ENCODE measurements at regions not wholly inside any gene's neighbourhood (a gene's known extent, or its start where the extent isn't known, plus 50 kb on each side); places are given as distances from the start of the nearest gene placed in this dataset.
"Not testable (repeated sequence)": the region's sequence is repeated elsewhere in the genome, so short reads cannot be mapped to it uniquely, and the experiment has no call there.

DNA sequence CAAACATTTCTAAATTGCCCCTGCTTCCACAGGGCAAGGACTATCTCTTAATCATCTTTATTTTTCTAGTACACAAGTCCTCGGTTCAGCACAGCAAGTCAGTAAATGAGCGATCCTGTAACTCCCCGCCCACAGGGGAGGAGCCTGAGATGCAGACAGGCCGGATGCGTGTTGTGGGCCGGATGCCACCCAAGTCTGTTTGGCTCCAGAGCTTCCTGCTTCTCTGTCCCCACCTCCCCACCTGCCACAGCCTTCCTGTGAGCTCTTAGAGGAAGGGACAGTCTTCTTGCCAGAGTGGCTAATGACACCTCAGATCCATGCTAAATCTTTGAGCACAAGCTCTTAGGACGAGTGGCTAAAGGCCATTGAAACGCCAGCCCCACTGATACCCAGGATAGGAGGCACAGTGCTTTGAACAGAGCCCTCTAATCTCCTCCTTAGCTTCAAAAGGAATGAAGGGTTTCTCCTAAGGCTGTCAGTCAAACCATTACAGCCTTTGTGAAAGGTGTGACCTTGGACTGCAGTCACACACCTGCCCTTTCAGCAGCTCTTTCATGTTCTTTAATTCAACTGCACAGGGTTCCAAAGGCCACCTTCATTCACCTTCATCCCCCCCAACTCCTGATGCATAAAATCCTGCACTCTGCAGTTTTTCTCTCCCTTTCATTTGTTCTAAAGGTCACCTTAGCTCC is 264.3 kb downstream of the TFAP2C start:
- DNase-seq (ENCODE audit: missing footprints) = no peak
- intact Hi-C loops (cut with DNase I) = no loop called here
- no peak for ATAC-seq

DNA sequence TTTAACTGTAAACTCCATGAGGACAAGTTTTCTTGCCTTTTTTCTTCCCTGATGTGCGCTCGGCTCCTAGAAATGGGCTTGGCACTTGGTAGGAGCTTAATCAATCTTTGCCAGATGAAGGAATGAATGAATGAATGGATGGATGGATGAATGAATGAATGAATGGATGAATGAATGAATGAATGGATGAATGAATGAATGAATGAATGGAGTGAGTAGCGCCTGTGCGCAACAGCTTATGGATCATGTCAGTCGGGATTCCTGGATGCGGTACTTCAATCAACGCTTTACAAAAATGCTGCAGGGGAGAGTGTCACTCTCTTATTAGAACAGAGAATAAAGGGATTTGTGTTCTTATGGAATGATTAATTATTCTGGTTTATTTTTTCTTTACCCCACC is 267.3 kb downstream of the TFAP2C start:
- intact Hi-C loops (cut with DNase I) = no loop called here
- DNase-seq (ENCODE audit: missing footprints) (no peak), ATAC-seq (no peak)

DNA sequence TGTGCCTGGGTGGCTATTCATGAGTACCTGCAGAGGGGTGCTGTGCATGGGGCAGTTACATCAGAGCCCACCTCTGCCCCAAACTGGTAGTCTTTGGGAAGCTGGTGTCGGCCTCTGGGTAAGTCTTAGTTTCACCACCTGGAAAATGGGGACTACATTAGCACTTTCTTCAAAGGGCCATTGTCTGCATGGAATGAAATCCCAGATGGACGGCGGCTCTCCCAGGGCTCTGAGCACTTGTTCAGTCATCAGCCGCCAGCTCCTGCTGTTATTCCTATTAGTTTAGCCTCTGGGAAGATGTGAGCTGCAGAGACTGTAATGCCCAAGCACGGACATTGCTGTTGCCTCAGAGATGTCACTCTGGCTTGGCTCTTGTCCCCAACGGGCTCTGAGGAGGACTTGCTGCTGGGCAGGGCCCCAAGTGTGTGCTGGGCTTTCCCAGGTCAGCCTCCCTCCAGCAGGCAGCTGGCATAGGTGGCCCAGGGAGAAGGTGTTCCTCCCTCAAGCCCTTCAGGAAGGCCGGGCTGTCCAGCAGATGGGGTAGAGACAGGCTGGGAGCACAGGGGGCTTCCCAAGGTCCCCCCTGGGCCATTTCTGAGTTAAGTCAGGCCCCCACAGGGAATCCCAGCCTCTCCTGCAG is 268.3 kb downstream of the TFAP2C start:
- DNase-seq (ENCODE audit: missing footprints) (no peak), ATAC-seq (no peak)
- intact Hi-C loops (cut with DNase I) = no loop called here

DNA sequence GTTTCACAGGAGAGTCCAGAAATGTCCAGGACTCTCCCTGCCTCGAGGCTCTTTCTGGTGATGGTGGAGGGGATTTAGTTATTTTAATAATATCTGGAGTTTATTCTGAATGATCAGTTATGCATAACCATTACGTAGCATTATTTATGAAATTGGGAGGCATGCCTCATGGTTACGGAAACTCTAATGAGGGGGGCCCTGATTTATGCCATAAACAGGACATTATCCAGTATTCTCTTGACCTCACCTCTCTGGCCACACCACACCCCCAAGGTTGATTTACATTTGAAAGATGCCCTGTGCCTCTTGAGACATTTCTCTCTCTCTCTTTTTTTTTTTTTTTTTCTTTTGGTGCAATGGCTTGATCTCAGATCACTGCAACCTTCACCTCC is 268.8 kb downstream of the TFAP2C start:
- intact Hi-C loops (cut with DNase I) = no loop called here
- no peak for DNase-seq (ENCODE audit: missing footprints)
- ATAC-seq = no peak

DNA sequence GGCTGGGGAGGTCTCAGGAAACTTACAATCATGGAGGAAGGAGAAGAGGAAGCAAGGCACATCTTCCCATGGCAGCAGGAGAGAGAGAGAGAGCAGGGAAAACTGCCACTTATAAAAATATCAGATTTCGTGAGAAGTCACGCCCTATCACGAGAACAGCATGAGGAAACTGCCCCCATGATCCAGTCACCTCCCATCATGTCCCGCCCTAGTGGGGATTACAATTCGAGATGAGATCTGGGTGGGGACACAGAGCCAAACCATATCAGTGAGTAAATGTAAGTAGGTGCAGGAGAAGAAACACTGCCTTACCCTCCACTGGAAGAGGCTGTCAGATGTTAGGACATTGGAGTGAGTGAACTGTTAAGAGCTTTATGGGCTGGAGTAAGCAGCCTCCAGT is 270.4 kb downstream of the TFAP2C start:
- DNase-seq (ENCODE audit: missing footprints) (no peak), ATAC-seq (no peak)
- intact Hi-C loops (cut with DNase I) = no loop called here

DNA sequence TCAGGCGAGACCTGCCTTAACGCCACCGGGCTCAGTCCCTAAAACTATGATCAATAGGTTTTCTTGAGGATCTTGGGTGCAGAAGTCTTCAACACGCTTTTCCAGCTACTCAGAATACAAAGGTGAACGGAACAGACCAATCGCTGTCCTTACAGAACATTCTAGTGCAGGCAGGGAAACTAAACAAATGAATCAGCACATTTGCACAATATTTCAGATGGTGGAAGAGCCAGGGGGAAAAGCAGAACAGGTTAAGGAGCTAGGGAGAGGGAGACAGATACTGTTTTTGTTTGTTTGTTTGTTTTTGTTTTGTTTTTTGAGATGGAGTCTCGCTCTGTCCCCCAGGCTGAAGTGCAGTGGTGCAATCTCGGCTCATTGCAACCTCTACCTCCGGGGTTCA is 271.1 kb downstream of the TFAP2C start:
- no peak for DNase-seq (ENCODE audit: missing footprints)
- intact Hi-C loops (cut with DNase I) = no loop called here
- no peak for ATAC-seq

DNA sequence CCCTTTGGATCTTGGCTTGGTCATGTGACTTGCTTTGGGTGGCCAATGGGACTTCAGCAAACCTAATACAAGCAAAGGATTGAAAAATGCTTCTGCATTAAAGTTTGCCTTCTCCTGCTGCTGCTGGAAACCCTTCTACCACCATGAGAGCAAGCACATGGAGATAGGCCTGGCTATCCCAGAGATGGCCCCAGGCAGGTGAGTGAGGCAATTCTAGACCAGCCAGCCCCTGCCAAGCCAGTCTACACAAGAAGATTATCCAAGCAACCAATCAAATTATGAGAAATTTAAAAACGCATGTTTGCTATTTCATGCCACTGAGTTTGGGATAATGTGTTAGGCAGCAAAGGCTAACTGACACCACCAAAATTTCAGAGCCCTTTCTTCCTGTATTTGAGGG is 274.3 kb downstream of the TFAP2C start:
- DNase-seq (ENCODE audit: missing footprints) = no peak
- no peak for ATAC-seq

DNA sequence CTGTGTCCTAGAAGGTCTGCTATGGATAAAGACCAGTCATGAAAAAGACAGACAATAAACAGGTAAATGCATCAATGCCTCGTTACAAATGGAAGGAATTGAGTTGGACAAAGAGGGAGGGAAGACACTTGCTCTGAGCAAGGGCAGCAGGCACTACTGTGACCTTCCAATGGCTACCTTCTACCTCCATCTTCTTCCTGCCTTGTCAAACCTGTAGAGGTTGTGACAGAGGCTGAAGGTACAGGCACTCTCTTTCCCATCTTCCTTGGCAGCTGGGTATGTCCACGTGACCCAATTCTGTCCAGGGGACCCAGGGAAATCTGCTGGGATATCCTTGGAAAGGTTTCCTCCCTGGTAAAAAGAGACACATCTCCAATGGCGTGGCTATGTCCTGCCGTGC is 274.8 kb downstream of the TFAP2C start:
- DNase-seq (ENCODE audit: missing footprints) (no peak), ATAC-seq (no peak)
- intact Hi-C loops (cut with DNase I) = no loop called here

More for the DNA sequence above, 274.3 kb downstream of the TFAP2C start:
- intact Hi-C loops (cut with DNase I) = no loop called here

DNA sequence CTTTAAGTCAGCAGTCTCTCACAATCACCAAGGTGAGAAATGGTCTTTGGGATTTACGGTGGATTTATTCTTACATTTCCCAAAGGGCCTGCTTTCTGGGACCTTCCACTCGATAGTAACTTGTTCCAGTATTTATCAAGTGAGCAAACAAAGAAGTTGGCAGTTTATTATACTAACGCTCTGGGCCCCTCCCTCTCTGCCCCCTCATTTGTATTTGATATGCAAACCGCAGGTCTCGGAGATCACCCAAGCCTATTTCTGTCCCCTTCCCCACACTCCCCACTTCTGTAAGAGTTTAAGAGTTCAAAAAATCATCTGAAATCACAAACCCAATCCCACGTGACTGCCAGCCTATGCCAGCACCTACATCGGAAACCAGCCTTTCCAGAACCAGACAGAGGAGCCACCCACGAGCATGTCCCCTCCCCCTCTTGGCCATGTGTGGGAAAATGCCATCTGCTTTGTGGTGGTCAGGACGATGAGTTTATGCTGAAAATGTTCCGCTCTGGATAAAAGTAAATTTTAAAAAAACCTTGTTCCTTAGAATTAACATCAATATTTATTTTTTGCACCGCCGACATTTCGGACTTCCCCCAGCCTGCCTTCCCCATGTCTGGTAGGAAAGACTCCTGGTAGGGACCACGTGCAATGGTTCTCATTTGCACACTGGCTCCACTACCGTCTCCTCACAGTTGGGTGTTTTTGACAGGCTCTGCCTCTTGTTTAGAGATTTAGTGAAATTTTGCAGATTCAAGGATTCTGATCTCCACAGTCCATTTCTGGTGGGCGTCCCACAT is 281.0 kb downstream of the TFAP2C start:
- intact Hi-C loops (cut with DNase I) = no loop called here
- no peak for DNase-seq (ENCODE audit: missing footprints)
- ATAC-seq = no peak

DNA sequence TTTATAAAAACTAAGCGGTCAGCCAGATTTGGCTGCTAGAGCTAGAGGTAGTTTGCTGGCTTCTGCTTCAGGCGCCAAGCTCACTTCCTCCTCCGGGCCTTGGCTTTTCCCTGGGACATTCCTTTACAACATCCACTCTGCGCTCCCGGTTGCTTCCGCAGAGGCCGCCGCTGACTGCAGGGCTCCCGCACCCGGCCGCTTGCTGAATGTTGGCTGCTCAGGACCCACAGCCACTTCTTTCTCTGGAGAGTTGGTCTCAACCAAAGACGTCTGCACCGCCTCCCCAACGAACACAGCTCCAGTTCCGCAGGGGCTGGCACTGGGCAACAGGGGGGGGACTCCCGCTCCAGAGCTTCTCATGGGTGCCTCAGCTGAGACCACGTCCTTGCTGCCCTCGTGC is 282.8 kb downstream of the TFAP2C start:
- DNase-seq (ENCODE audit: missing footprints) = no peak
- intact Hi-C loops (cut with DNase I) = no loop called here
- ATAC-seq = no peak

DNA sequence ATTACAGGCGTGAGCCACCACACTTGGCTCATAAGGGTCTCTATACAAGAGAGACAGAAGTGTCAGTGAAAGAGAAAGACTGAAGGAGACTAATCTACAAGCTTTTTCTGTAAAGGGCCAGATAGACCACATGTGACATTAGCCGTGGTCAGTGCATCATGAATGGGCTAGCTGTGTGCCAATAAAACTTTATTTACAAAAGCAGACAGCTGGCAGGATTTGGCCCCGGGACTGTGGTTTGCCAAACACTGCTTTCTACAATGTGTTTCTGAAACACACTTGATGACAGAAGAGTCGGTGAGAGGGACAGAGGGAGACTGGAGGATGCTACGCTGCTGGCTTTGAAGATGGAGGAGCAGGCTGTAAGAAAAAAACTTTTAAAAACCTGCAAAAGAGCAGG is 285.4 kb downstream of the TFAP2C start:
- intact Hi-C loops (cut with DNase I) = no loop called here
- no peak for ATAC-seq

DNA sequence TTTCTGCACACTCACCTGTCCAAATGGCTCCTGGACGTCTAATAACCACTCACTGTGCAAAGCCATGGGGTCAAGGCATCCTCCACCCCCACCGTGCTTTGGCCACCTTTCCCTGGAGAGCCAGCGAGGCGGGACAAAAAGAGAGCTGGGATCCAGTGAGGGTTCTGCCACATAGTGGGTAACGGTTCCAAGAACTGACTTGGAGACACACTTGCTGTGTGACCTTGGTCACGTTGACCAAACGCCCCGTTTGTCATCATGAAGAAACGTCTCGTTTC is 287.2 kb downstream of the TFAP2C start:
- intact Hi-C loops (cut with DNase I) = no loop called here
- no peak for DNase-seq (ENCODE audit: missing footprints)
- ATAC-seq = no peak

More for the DNA sequence above, 285.4 kb downstream of the TFAP2C start:
- no peak for DNase-seq (ENCODE audit: missing footprints)

DNA sequence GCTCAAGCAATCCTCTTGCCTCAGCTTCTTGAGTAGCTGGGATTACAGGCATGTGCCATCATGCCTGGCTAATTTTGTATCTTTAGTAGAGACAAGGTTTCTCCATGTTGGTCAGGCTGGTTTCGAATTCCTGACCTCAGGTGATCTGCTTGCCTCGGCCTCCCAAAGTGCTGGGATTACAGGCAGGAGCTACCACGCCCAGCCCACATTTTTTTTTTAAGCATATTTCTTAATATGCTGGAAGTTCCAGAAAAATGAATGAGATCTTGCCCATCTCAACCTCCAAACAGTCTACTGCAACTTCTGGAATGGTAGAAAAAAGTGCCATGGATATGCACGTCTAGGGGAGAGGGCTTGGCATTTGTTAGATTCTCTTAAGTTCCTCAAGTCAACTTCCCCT is 290.9 kb downstream of the TFAP2C start:
- DNase-seq (ENCODE audit: missing footprints); intact Hi-C loops (cut with DNase I); ATAC-seq: not testable (repeated sequence)

DNA sequence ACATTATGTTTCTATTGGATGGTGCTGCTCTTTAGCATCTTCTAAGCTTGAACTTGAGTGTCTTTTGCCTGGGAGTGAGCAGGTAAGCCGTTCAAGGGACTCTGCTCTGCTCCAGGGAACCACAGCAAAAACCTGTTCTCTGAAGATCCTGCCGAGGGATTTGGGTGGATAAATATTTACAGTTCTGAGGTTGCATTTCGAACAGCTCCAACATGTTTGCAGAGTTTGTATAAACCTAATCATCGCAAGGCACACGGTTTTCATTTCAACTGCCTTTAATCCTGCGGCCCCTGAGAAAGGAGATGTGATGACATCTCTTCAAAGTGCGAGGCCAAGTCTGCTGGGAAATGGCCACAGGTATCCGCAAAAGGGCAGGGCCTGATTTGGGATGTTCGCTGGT is 293.4 kb downstream of the TFAP2C start:
- intact Hi-C loops (cut with DNase I) = no loop called here
- ATAC-seq (no peak), DNase-seq (ENCODE audit: missing footprints) (no peak)

DNA sequence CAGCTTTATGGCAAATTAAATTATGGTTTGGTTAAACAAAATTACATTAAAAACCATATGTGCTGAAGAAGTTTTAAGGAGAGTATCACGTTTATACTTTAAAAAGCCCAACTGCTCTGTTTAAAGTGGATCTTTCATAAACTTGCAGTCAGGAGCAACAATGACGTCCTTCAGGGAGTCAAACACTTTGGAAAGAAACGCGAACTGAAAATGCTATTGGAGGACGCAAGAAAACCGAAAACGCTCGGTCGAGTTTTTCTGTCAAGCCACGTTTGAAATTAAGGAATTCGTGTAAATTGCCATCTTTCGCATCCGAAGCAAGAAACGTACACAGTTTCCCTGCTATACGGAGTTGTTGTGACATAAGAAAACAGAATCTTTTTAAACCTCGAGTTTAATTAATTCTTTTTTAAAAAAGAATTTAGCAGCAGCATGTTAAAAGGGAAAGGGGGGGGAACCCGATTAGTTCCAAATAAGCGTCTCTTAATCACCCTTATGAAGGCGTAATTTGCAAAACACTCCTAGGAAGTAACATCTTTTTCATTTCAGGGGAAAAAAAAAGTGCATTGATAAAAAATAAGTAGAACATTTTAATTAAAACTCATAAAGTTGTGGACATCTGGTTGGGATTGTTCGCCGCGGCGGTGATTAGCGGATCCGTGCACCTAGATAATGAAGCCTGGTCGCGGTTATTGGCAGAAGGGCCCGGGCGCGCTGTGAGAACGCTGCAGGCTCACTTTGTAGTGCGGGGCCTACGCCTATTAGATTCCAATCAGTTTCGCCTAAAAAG is 295.4 kb downstream of the TFAP2C start:
- intact Hi-C loops (cut with DNase I) = no loop called here
- no peak for DNase-seq (ENCODE audit: missing footprints)
- ATAC-seq = no peak

DNA sequence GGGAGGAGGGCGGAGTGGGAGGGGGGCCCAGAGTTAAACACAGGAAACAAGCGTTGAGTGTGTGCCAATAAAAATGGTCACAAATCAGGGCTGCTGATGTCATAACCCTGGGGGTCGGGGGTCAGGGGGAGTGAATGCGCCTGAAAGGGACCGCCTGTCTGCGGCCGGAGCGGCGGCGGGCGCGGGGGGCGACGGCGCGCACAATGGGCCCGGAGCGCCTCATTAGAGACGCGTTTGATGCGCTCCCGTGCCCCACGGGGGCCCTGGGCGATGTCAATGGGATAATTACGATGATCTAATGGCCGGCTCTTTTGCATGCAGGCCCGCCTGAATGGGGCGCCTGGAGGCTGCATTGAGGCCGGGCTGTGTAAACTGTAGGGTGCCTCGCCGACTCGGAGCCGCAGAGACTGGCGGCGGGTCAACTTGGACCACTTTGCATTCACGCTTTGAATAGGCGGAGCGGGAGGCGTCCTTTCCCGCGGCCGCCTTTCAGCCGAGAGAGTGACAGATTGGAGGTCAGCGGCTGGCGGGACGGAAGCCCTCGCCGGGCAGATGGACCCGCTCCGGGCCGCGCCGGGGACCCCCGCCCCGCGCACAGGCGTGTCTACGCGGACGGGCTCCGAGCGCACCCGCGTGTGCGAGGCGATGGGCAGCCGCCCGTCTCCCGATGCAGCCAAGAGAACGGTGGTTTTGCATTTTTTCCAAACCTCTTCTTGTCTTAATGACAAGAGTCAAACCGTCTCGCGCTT is 296.1 kb downstream of the TFAP2C start:
- no peak for ATAC-seq
- intact Hi-C loops (cut with DNase I) = no loop called here
- DNase-seq (ENCODE audit: missing footprints) = no peak

DNA sequence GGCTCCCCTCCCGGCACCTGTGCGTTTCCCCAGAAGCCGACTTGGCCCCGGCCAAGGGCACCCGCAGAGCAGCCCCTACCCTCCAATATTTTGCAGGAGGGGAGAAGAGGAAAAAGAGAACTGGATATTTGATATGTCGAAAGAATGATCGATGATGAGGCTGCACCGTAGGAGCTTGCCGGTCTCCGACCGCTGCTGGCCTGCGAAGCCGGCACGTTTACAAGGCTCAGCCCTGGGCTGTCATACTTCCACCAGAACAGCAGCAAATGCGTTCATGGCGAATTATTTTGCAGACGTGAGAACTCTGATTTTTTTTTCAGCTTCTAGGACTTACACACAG is 296.7 kb downstream of the TFAP2C start:
- no peak for ATAC-seq
- intact Hi-C loops (cut with DNase I) = no loop called here
- DNase-seq (ENCODE audit: missing footprints) = no peak

DNA sequence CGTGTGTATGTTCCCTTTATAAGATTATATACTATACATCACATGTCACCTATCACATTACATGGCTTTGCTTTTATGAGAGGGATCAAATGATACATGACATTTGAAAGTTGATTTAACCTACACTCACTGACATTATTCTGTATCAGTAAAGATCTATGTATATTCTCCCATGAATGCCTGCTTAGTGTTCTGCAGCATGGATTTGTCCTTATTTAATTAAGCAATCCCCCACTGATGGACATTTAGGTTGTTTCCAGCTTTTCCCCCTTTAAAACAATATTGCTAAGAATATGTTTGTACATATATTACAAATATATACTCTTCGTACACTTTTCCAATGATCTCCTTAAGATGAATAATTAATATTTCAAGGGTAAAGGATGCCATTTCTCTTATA is 297.4 kb downstream of the TFAP2C start:
- ATAC-seq (no peak), DNase-seq (ENCODE audit: missing footprints) (no peak)
- intact Hi-C loops (cut with DNase I) = no loop called here

DNA sequence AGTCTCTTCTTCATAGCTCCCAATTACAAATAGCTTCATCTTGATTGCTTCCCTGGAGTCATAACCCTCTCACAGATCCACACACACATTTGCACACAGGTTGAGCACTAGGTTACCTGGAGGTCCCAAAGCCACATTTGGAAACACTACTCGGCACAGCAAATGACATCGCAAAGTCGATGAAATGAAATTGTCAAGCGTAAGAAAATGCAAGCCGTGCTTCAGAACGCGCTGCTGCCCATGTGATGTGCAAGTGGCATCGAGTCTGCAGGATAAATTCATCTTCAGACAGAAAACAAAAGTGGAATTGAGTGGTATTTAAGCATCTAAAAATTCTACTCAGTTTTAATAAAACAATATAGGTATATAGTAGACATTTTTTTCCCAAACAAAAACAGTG is 298.0 kb downstream of the TFAP2C start:
- intact Hi-C loops (cut with DNase I) = no loop called here
- no peak for DNase-seq (ENCODE audit: missing footprints)
- ATAC-seq = no peak
